Glomerular visceral epithelial cell (primary cell): ENCODE measurements at regions not wholly inside any gene's neighbourhood (a gene's known extent, or its start where the extent isn't known, plus 50 kb on each side); places are given as distances from the start of the nearest gene placed in this dataset.
"Not testable (repeated sequence)": the region's sequence is repeated elsewhere in the genome, so short reads cannot be mapped to it uniquely, and the experiment has no call there.

Source experiments
- DNase-seq: peaks from one replicate; pipeline ENCODE4 v3.0.0-alpha.2; 2016; ENCODE audit errors: extremely low spot score

DNA sequence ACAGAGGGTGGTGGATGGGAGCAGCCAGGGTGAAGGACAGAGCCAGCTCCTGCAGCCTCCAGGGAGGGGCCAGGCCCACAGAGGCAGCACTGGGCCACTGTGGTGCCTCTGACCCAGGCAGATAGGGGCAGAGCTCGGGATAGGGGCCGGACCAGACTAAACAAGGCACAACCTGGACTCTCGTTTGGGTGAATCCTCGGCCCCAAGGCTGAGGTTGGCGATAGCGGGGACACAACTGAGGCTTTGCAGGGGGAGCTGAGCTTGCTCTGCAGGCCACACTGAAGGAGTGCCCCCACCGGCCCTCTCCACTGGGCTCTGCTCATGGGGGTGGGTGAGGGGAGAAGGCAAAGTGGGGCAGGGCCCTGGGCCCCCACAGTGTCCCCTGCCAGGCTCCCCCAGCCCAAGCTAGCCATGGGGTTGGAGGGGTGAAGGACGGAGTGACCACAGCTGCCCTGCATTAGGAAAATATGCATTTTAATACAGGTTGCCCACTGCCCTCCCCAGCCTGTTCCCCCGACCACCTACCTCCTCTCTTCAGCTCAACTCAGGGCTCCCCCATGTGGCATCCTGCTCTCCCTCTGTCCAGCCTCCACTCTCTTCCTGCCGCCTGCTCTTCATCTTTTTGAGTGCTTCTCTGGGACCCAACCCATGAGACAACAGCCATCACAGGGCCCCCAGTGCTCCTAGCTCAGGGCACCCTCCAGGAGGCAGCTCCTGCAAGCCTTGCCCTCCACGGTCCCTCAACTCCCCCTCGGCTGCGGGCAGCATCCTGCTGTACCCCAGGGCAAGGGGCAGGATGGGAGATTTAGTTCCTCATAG, 152.8 kb downstream of the INHBB start:
- no peak for DNase-seq

DNA sequence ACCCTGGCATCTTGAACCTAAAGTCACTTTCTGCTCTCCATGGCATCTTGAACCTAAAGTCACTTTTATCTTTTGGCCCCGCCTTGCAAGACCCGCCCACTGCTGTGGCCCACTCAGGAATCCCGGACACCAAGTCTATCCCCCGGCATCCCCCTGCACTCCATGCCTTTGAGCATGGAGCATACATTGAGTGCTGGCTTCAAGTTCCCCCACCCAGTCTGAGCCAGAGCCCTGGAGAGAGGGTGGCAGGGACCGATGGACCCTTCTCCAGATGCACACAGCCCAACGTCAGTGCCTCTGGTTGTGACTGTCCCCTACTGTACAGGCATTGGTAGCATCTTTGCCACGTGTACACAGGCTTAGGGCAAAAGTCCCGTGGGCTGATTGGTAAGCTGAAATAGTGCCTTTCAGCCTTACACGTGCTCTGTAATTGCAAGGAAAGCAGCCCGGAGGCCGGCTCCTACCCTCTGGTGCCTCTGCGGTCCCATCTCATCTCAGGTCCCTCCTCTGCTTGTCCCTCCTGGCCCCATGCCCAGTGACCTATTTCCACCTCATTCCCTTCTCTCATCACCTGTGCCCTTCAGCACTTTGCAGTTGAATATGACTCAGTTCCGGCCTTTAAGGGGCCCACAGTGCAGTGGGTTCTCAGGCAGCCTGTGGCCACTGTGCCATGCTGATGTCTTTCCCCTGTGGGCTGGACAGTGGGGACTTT, 154.0 kb downstream of the INHBB start:
- no peak for DNase-seq

DNA sequence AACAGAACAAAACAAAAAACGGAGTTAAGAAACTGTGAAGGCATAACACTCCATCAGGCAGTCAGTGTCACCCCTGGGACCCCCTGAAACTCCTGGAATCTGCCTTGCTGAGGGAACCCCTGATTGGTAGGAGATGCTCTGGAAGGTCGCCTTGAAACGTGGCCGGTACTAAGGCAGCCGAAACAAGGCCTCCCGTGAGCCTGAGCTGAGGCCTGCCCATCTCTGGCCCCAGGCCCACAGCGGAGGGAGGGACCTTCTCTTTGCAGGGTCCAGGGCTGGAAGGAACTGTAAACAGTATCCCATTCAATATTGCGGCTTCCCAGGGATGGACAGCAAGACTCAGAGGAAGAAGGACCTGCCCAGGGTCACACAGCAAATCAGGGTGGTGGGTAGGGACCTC, 155.7 kb downstream of the INHBB start:
- no peak for DNase-seq

DNA sequence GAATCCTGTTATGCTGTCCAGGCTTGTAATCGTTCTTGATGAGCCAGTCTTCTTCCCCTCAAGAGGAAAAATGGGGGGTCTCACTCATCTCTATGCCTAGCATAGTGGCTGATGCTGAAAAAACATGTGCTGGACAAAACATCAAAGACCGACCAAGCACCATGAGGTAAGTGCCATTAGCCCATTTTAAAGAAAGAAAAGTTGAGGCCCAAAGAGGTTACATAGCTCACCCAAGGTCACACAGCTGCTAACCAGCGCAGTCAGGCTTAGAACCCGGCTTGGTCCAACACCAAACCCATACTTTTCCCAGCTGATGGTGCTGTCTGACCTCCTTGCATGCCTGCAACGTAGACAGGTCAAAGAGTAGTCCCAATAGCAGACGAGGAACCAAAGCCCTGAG, 156.4 kb downstream of the INHBB start:
- no peak for DNase-seq

DNA sequence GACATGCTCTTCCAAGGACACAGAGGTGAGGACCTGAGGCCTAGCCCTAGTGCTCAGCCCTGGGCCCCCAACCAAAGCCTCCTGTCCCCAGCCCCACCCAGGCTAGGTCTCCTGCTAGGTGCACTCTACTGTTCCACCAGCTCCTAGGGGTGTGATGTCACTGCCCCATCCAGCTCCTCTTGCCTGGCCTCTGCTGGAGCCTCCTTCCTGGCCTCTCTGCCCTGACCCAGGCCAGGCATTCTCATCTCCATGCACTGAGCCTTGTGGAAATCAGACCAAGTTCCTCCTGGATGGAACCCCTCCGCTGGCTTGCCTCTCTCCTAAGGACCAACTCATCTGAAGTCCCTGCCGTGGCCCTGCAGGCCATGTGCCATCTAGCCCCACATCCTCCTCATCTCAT, 156.8 kb downstream of the INHBB start:
- no peak for DNase-seq

DNA sequence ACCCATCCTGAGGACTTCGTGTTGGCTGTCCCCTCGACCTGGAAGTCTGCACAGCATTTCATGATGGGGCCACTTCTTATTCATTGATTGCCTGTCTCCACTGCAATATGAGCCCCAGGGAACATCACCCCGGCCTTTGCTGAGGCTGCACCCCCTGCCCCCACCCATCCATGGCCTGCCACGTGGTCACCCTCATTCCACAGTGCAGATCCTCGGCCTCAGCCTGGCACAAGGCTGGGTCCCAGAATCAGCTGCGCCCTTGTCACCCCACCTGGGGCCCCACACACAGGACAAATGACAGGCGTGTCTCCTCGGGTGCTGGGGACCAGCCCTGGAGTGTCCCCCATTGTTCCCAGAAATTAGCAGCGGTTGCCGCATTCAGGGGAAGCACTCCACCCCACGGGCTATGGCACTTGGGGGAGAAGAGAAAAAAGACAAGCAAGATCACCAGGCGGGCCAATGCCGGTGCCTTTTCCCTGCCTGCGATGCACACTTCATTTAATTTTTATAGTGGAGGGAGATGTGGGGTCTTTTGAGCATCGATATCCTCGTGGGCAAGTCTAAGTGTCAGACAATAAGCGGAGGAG, 157.4 kb downstream of the INHBB start:
- DNase-seq = no peak

DNA sequence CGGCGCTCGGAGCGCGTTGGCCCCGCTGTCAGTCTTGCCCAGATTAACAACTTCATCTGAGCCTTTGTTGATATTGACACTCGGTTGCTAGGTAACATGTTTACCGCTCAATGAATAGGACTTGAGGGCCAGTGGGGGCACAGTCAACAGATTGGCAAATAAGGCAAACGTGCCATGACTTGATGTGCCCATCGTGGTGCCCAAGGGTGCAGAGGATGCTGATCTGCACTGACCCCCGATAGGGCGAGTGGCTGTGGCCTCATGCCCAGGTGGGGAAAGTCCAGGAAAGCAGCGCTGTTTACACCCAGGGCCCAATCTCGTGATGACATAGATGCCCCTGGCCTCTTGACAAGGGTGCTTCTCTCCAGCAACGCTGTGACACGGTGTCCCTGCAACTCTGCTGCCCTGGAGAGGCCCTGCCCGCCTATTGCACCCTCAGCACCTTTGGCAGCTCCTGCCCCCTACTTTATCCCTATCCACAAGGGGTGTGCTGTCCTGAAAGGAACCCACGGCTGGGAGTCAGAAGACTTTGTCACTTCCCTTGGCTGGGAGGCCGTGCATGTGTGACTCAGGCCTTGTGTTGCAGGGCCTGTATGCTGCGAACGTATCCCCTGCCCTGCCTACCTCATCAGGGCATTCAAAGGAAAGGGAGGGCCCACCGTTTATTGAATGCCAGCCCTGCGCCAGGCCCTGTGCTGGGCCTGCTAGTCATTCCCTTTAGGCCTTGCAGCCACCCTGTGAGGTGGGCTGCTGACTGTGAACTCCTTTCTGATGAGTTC, 158.0 kb downstream of the INHBB start:
- no peak for DNase-seq

DNA sequence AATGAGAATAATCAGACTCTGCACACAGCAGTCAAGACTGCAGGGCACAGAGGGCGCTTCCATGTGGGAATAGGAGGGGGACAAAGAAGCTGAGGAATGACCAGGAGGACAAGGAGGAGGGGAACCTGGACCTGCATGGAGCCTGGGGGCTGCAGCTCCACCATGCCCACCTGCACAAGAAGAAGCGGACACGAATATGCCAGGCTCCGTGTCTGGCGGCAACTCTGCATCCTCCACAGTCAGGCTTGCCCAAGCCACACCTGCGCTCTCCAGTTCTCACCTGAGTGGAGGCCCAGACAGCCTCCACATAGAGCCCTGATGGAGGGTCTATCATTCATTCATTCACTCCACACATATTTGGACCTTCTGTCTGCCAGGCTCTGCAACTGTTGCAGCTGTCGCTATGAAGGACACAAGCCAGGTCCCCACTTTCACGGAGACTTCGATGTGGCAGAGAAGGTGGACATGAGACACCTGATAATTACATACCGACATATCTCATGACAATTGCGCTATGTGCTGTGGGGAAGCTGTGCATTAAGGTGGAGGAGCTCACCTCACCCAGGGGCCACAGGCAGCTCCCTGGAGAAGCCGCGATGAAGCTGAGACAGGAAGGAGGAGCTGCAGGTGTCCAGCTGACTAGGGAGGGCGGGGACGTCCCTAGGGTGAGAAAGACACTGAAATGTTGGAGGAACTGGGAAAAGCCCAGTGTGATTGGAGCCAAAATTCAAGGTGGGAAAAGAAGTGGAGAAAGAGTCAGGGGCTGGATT, 159.2 kb downstream of the INHBB start:
- no peak for DNase-seq

DNA sequence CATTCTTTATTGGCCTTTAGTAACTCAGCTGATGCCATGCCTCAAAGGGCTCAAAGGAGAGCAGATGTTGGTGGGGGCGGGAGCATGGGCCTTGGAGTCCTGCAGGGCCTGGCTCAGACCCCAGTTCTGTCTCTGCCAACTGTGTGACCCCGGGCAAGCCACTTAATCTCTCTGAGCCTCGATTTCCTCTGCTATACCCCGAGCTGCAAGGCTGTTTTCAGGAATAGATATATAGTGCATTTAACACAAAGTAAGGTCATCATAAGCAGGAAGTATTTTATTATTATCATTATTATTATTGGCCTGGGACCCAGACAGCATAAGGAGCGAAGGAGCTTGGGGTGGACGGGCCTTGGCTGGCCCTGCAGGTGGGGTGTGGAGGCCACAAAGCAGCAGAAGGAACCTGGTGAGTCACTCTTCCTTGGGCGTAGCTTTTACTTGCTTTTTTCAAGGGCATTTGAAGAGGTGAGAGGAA, 162.7 kb downstream of the INHBB start:
- no peak for DNase-seq

DNA sequence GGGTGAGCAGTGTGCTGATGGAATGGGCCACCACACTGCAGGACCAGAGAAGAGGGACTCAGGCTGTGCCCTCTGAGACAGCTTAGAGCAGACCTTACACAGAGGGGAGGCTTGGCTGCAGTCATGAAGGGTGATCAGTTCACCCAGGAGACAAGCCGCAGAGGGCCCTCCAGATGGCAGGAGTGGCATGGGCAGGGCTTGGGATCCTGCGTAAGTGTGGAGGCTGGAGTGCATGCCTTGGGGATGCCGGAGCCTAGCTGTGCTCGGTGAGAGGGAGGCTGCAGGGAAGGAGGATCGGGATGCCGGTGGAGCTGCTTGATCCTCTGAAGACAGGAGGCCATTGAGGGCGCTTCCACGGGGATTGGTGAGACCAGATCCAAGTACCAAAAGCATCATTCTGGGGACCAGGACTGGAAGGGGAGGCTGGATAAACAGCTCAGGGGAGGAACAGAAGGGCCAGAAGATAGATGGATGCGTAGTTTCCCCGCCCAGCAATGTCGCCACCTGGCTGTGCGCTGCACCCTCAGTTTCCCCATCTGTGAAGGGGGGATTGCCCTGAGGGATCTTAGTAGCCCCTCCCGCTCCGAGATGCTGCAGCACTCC, 163.4 kb downstream of the INHBB start:
- DNase-seq = no peak

DNA sequence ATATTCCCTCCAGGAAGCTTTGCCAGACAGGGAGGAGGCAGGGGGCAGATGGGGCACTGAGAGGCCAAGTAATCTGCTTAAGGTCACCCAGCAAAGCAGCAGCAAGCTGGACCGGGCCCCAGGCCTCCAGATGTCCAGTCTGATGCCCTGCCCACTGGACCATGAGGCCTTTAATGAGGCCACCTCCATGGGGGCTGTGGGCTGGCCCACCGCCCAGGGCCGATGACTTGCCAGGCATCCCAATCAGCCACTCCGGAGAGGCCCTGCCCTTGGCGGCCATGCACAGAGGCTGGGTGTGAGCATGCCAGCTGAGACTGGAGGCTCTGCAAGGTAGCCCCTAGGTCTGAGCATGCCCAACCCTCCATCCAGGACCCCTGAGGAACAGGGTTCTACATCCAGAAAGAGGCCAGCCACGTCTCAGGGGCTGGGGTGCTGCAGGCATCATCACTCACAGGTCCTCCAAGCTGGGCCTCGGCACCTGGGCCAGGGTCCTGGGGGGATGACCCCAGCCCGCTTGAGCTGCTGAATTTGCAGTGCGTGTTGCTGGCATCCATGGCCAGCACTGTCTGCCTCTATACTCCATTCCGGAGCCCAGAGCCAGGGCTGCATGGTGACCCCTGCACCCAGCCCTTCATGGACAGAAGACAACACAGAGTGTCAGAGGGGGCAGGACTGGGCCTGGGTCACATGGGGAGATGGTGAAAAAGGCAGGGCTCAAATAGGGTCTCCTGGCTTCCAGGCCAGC, 164.2 kb downstream of the INHBB start:
- DNase-seq = no peak

DNA sequence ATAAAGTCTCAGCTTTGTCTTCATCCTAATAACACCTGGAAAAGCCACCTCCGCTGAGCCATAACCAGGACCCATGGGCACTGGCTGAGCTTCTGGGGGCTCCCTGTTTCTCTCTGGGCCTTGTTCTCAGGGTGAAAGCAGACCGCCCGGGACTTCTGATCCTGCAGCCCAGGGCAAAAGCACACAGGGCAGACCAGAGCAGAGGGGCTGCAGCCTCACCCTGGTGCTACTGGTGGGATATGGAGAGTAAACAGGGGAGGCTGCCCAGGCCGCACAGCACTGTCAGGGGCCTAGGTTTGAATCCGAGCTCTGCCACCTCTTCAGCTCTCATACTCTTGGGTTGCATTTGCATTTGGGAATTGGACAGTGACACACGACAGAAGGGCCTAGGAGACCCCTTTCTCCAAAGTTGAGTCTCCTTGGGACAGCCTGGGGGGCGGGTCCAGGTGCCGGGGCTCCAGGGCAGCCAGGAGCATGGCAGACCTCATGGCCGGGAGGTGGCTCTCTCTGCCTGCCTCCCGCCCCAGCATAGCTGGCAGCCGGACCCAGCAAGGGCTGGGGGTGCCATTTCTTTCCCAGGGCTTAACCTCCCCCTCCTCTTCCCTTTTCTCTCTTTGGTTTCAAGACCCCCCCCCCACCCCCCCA, 164.9 kb downstream of the INHBB start:
- no peak for DNase-seq

DNA sequence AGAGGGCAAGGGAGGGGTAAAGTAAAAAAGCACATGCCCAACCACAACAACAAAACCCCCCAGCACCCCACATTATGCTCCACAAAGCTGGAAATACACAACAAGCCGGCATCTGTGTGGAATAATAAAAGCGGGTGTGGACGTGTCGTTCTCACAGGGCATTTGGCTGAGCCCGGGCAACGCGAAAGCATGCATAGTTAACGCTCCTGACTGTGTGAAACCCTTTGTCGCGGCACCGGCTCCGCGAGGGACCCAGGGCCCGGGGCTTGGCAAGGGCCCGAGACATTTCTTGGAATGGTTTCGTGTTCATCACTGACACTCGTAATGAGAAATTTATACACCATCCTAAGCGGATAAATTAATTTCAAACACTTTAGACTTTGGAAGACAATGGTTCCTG, 165.6 kb downstream of the INHBB start:
- no peak for DNase-seq

DNA sequence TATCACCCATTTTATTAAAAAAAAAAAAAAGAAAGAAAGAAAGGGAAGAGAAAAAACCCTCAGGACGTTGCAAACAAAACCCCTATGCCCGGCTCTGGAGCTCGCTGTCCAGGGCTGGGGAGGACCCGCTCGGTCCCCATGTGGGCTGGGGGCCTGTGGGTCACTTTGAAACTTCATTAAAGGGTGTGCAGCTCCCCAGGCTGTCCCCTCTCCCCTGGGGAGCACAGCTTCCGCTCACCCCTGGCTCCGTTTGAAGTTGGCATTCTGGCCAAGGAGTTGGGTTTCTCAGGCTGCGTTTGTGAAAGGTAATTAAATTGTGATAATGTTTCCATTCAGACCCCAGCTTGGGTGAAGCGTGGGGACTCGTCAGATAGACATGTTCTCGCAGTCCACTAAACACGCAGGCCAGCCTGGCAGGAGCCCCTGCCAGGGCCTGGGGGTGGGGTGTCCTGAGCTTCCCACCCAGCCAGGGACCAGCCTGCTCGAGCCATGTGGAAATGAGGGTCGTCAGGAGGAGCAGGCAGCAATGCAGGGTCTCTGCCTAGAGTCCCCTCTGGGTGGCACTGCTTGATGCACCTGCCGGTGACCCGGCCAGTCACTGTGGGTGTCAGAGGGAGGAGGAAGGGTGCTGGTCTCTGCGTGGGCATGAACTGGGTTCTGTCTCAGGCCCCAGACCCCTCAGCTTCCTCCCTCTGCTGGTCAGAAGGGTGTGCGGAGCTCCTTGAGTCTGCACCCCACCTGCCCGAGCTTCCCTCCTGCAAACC, 166.2 kb downstream of the INHBB start:
- no peak for DNase-seq

DNA sequence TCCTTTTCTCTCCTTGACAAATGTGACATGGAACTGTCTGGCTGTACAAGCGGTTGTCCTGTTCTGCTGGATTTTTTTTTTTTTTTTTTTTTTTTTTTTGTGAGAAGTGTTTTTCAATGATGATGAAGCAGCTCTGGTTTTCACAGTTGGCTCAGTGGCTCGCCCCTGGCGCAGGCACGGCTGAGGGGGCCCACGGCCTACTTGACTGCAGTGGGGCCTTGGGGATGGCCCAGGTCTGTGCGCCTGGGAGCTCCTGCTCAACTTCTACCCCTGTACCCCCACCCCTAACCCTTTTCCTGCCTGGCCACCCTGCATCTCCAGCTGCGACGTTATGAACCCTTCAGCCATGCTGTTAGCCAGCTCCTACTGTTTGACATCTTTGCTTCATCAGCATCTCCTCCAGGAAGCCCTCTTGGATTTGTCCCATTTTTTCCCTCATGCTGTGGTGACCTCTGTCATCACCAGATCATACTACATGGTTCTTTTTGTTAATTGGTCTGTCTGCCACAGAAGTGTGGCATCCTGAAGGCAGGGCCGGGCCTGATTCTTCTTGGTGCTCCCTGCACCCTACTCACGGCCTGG, 167.9 kb downstream of the INHBB start:
- DNase-seq = no peak

DNA sequence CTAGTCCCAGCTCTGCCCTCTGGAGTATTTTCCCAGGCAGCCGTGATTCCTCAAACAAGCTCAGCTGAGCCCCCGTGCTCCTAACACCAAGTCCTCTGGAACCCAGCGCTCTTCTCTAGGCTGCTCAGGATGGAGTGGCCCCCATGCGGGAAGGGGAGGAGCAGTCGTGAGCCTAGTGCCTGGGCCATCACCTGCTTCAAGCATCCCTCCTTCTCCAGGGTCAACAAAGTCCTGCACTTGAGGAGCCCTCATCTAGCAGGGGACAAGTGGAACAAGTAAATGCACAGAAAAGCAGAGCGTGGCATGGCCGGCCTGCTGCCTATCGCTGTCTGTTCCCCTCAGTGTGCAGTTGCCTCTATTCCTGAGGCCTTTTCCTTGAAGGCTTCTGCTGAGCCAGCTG, 168.6 kb downstream of the INHBB start:
- DNase-seq = no peak

DNA sequence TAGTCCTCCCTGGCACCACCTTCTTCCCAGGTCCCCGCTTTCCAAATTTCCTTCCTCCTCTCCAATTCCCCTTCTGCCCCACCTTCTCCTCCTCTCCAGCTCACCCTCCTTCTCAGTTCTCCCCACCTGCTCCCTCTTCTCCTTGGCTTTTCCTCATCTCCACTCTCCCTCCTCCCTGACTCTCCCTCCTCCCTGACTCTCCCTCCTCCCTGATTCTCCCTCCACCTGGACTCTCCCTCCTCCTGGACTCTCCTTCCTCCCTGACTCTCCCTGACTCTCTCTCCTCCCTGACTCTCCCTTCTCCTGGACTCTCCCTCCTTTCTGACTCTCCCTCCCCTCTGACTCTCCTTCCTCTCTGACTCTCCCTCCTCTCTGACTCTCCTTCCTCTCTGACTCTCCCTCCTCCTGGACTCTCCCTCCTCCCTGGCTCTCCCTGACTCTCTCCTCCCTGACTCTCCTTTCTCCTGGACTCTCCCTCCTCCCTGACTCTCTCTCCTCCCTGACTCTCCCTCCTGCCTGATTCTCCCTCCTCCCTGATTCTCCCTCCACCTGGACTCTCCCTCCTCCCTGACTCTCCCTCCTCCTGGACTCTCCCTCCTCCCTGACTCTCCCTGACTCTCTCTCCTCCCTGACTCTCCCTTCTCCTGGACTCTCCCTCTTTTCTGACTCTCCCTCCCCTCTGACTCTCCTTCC, 169.3 kb downstream of the INHBB start:
- not testable (repeated sequence) for DNase-seq
